HepG2 (cell line): ENCODE measurements at regions not wholly inside any gene's neighbourhood (a gene's known extent, or its start where the extent isn't known, plus 50 kb on each side); places are given as distances from the start of the nearest gene placed in this dataset.

ENCODE experiments used
- ATAC-seq: fragments of 200-7000 bp; cut with Tn5 transposase; 3 replicates; pipeline ENCODE4 v1.9.1; 2020; ENCODE audit warnings: mild to moderate bottlenecking, moderate library complexity
- BruUV-seq: library from RNA; stranded (reverse); fragments of 400-500 nt; replicated peaks from 2 replicates; lab custom pipeline; 2021; lab: Mats Ljungman, UMichigan
- CTCF ChIA-PET: fragments of 300-600 bp; formaldehyde crosslinking; extraction: SDS; loops from one replicate; lab custom pipeline; 2021; ENCODE audit warnings: low total read pairs, inconsistent platforms, low intra/inter-chr PET ratio; lab: Yijun Ruan, JAX
- POLR2A ChIA-PET: fragments of 350-600 bp; sonication (Branson Sonifier 250); formaldehyde crosslinking; loops from one replicate; lab custom pipeline; 2020; ENCODE audit warnings: antibody characterized with exemption, inconsistent platforms; lab: Yijun Ruan, JAX
- DNase-seq: peaks from one replicate; pipeline ENCODE4 v3.0.0-alpha.2; 2015; ENCODE audit warnings: low spot score
- FAIRE-seq: peaks from 3 replicates; lab custom pipeline; 2011; peaks lifted over from hg19 to GRCh38; lab: Jason Lieb, UNC
- H2AFZ ChIP-seq: one replicate; pipeline ENCODE4 v1.6.1; 2011; ENCODE audit warnings: low read length, inconsistent platforms
- H3K27ac ChIP-seq: fragments of 300-600 bp; 3 replicates; pipeline ENCODE4 v1.8.0; 2011; ENCODE audit warnings: mixed run types, mild to moderate bottlenecking, mixed read lengths, low read length, inconsistent platforms; ENCODE audit not compliant: insufficient read depth; ENCODE audit errors: extremely low read length
- H3K27me3 ChIP-seq, 2 experiments: fragments of 200-600 bp in 1 of 2; 2 replicates in 1 of 2; 3 replicates in 1 of 2; pipeline versions ENCODE4 v1.6.0 to v1.8.0; 2011; ENCODE audit warnings: low read length in 2 of 2, mild to moderate bottlenecking in 2 of 2, moderate library complexity in 2 of 2, inconsistent platforms in 1 of 2; ENCODE audit not compliant: insufficient read depth in 2 of 2, control insufficient read depth in 1 of 2
- H3K36me3 ChIP-seq, 2 experiments: fragments of 200-600 bp in 1 of 2; replicated peaks in 1 of 2; 2 replicates in 1 of 2; 3 replicates in 1 of 2; pipeline versions ENCODE4 v1.5.1 to v1.8.0; 2011; ENCODE audit warnings: low read length in 2 of 2, inconsistent platforms in 1 of 2; ENCODE audit not compliant: insufficient read depth in 2 of 2, control insufficient read depth in 1 of 2
- H3K4me1 ChIP-seq: 2 replicates; pipeline ENCODE4 v1.5.1; 2012; ENCODE audit warnings: low read length, inconsistent platforms; ENCODE audit not compliant: insufficient read depth
- H3K4me2 ChIP-seq: 2 replicates; pipeline ENCODE4 v1.6.0; 2011; ENCODE audit warnings: low read depth, low read length, inconsistent platforms
- H3K4me3 ChIP-seq, 3 experiments: fragments of 200-600 bp in 1 of 3; sonication (generic), shearing (Covaris generic) in 1 of 3; replicated peaks in 1 of 3; 2 replicates each; pipeline ENCODE4 v1.5.1; 2011 to 2016; ENCODE audit warnings: low read length in 3 of 3, inconsistent platforms in 2 of 3, low read depth in 2 of 3, mild to moderate bottlenecking in 2 of 3, control low read depth in 1 of 3, mixed read lengths in 1 of 3; ENCODE audit not compliant: insufficient read depth in 1 of 3
- H3K79me2 ChIP-seq: one replicate; pipeline ENCODE4 v1.6.1; 2011; ENCODE audit warnings: low read length, inconsistent platforms; ENCODE audit not compliant: insufficient read depth
- H3K9ac ChIP-seq: 2 replicates; pipeline ENCODE4 v1.6.0; 2011; ENCODE audit warnings: mild to moderate bottlenecking, low read depth, low read length, inconsistent platforms; ENCODE audit not compliant: insufficient read depth
- H3K9me3 ChIP-seq: 2 replicates; pipeline ENCODE4 v1.5.1; 2012; ENCODE audit warnings: mild to moderate bottlenecking, low read length
- H4K20me1 ChIP-seq: 2 replicates; pipeline ENCODE4 v1.6.0; 2011; ENCODE audit warnings: inconsistent platforms, mild to moderate bottlenecking, low read length, moderate library complexity; ENCODE audit not compliant: insufficient read depth
- ATRX ChIP-seq: sonication (generic); formaldehyde crosslinking; IDR thresholded peaks from 2 replicates; pipeline ENCODE4 v1.4.0; 2020; ENCODE audit warnings: missing genetic modification reagents, borderline replicate concordance
- MAFG ChIP-seq: sonication (generic); formaldehyde crosslinking; IDR thresholded peaks from 2 replicates; pipeline ENCODE4 v1.5.1; 2020; ENCODE audit warnings: mild to moderate bottlenecking, missing genetic modification reagents
- MBD4 ChIP-seq: IDR thresholded peaks from 2 replicates; pipeline ENCODE4 v1.6.1; 2012; ENCODE audit warnings: low read length, inconsistent platforms, borderline replicate concordance
- WIZ ChIP-seq: sonication (generic); formaldehyde crosslinking; IDR thresholded peaks from 2 replicates; pipeline ENCODE4 v1.5.1; 2020; ENCODE audit warnings: mild to moderate bottlenecking, missing genetic modification reagents
- ZFYVE20 ChIP-seq: sonication (generic); formaldehyde crosslinking; IDR thresholded peaks from 2 replicates; pipeline ENCODE4 v1.8.0; 2023; ENCODE audit warnings: low read depth, mild to moderate bottlenecking, moderate library complexity, missing genetic modification reagents, borderline replicate concordance
- ZHX2 ChIP-seq, 2 experiments: sonication (generic) in 1 of 2; formaldehyde crosslinking in 1 of 2; IDR thresholded peaks; 2 replicates each; pipeline versions ENCODE4 v1.6.1 to v1.9.0; 2014 to 2022; ENCODE audit warnings: antibody characterized with exemption in 1 of 2, borderline replicate concordance in 1 of 2, inconsistent platforms in 1 of 2, low read depth in 1 of 2, missing genetic modification reagents in 1 of 2
- ZNF350 ChIP-seq: sonication (generic); formaldehyde crosslinking; IDR thresholded peaks from 2 replicates; pipeline ENCODE4 v1.4.0; 2020; ENCODE audit warnings: mild to moderate bottlenecking, low read depth, missing genetic modification reagents, borderline replicate concordance
- ZNF451 ChIP-seq: sonication (generic); formaldehyde crosslinking; IDR thresholded peaks from 2 replicates; pipeline ENCODE4 v1.5.0; 2020; ENCODE audit warnings: mild to moderate bottlenecking, missing genetic modification reagents
- ZNF770 ChIP-seq: sonication (generic); formaldehyde crosslinking; IDR thresholded peaks from 2 replicates; pipeline ENCODE4 v1.5.0; 2020; ENCODE audit warnings: mild to moderate bottlenecking, missing genetic modification reagents
- WGBS: methylation state at CpG from one replicate; pipeline ENCODE4 v1.1.6; 2017; ENCODE audit warnings: low lambda C conversion rate; 5-methylcytosine and 5-hydroxymethylcytosine counted together
- in situ Hi-C: cut with HindIII; loops from 2 replicates; pipeline ENCODE4 v1.10.0; 2017; ENCODE audit warnings: low pct_unique_long_range_greater_than_20kb; ENCODE audit not compliant: extremely low pct_ligation_motif_present
- intact Hi-C: fragments of 100-400 bp; cut with micrococcal nuclease; formaldehyde crosslinking; loops from one replicate; pipeline ENCODE4 v1.10.0; 2022; ENCODE audit not compliant: unreplicated experiment

GRCh38 chr5:40278881-40279280 is 400.8 kb upstream of the PTGER4 start (continued):
- TF ChIP-seq ZHX2 (IDR thresholded peaks at IDR 0.05; ENCODE audit: low read depth) (no peak), ZHX2 (CRISPR knock-in tag; IDR thresholded peaks at IDR 0.05; ENCODE audit: borderline replicate concordance) (no peak)
- TF ChIP-seq, all 625 proteins: peak for 0

GRCh38 chr5:40277161-40277906 is 402.4 kb upstream of the PTGER4 start:
- Histone ChIP-seq H3K9ac (no peak overlapping the region), H3K9me3 (no peaks in the 10 kb centered on the region), H3K79me2 (no peaks in the 10 kb centered on the region), H3K4me2 (no peak overlapping the region), H4K20me1 (no peaks in the 10 kb centered on the region), H3K36me3 (no peaks in the 10 kb centered on the region), H3K4me3 (no peak overlapping the region), H3K27me3 (no peaks in the 10 kb centered on the region), H3K27ac (no peak overlapping the region), H2AFZ (no peak overlapping the region), H3K4me1 (no peaks in the 10 kb centered on the region)
- TF ChIP-seq ZNF770 (CRISPR knock-in tag) (no peak), ATRX (CRISPR knock-in tag) (no peak), ZFYVE20 (CRISPR knock-in tag) (no peak), ZNF451 (CRISPR knock-in tag) (no peak), MAFG (CRISPR knock-in tag) (no peak), ZNF350 (CRISPR knock-in tag) (no peak), WIZ (CRISPR knock-in tag) (no peak), MBD4 (no peak)
- POLR2A ChIA-PET, result no interaction called here
- intact Hi-C loops, result no loop called here
- no TSS peak for BruUV-seq
- CTCF ChIA-PET, result no interaction called here
- in situ Hi-C loops, result no loop called here
- ATAC-seq, result no peak
- DNase-seq, result no peak
- FAIRE-seq, result no peak
- WGBS, result 8% methylated on average over 4 of the region's 4 CpGs
